Erythroblast (primary cell): ENCODE measurements at regions not wholly inside any gene's neighbourhood (a gene's known extent, or its start where the extent isn't known, plus 50 kb on each side); places are given as distances from the start of the nearest gene placed in this dataset.

ENCODE experiments used
- DNase-seq, 2 experiments: peaks; one replicate each; lab custom pipeline; 2025; lab: John Stamatoyannopoulos, UW
- GATA1 ChIP-seq: IDR thresholded peaks from 2 replicates; pipeline ENCODE4 v1.6.1; 2011; ENCODE audit warnings: low read depth, mild to moderate bottlenecking, control low read depth, low read length, moderate library complexity
- POLR2A ChIP-seq: IDR thresholded peaks from 2 replicates; pipeline ENCODE4 v1.6.1; 2011; ENCODE audit warnings: mild to moderate bottlenecking, low read length

DNA sequence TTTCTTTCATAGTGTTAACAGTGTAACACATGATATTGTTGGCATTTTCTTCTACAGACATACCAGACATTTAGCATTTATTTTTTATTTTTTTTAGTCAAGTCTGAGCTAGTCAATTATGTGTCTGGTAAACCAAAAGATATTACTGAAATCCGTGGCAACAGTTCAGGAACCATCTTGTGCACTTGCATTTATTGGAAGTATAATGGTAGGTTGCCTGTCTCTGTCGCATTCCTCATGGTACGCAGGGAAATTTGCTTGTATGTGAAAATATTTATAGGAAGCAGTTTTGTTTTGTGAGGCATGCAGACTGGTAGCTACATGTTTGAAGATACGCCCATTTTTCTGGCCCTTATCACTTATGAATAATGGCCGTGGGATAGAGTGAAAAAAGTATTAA, 186.1 kb upstream of the SLC38A2 start:
- TF ChIP-seq GATA1 (no peak), POLR2A (no peak)
- no peak for DNase-seq

DNA sequence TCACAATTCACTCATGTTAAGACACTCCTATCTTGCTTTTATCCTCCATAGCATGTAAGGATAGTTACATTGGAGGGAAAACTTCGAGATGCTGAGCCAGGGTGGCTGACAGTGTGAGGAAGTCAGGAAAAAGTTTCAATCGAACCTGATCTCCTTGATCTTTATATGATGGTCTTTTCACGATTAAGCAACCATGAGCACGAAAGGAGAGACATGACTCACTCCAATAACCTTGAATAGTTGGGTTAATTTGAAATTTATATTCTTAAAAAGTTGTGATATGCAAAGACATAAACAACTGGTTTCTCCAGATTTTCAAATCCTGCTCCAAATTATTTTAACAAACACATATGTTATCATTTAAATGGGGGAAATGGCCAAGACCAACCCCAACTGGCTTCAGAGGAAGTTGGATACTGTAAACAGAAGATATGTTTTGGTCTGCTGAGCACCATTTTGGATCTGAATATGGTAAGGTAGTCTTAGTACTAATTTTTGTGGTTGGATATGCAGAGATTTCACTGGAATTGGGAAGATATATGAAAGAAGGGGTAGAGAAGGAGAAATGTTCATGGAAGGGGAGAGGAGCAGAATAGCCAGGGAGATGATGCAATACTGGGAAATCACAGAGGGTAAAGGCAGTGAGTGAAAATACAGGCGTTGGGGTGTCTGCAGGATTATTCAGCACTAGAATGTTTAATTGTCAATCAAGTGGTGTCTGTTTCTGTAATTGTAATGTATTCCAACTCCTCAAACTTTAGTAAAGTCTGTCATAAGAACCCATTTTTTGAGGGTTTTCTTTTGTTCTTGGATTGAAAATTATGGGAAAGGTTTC, 185.2 kb upstream of the SLC38A2 start:
- no peak for TF ChIP-seq POLR2A
- TF ChIP-seq GATA1, result no peak
- peak in 1 of 2 experiments; percentile 47 for DNase-seq

DNA sequence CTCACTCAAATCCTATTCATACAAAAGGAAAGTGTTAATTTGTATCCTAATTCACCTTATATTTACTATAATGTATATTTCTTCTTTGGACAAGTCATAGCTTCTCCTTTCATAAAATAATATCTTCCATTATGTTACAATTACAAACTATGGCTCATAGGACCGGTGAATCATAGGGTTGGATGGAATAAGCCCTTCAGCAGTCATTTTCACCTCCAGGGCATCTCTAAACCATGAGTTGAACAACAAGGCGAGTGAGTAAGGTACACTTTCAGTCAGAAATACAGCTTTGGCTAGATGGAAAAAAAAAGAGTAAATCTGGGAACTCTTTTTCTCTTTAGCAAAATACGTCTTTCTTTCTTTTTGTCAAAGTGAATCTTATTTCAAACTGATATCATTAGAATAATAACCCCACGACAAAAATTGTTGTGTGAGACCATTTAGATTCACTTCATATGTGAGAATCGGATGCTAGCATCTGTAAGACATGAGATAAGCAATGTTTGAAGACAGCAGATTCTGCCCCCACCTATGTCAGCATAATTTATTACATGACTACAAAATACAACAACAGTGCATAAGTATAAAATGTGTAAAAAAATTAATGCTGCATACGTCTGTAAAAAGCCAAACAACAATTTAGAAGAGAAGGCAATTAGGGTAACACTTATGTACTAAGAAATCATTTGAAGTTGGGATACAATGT, 184.4 kb upstream of the SLC38A2 start:
- no peak for DNase-seq
- TF ChIP-seq POLR2A (no peak), GATA1 (no peak)

GRCh38 chr12:46556105-46556559, 183.6 kb upstream of the SLC38A2 start:
- no peak for TF ChIP-seq POLR2A
- no peak for TF ChIP-seq GATA1
- no peak for DNase-seq

DNA sequence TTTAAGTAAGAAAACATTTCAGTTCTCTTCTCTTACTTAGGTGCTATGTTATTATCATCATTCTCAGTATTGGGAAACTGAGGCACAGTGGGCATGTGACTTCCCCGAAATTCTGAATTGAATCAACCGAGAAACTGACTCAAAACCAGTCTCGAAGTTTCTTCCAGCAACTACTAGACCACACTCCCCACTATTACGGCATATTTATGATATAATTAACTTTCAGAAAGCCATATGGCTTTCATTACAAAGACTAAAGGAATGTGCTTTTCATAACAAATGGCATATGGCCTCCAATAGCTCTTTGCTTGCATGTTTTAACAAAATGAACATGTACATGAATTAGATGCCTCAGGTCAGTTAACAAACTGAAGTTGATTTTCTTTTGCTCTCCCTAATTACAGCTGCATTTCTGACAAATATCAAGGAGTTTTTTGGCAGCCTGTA, 182.9 kb upstream of the SLC38A2 start:
- no peak for DNase-seq
- no peak for TF ChIP-seq POLR2A
- TF ChIP-seq GATA1, result no peak

DNA sequence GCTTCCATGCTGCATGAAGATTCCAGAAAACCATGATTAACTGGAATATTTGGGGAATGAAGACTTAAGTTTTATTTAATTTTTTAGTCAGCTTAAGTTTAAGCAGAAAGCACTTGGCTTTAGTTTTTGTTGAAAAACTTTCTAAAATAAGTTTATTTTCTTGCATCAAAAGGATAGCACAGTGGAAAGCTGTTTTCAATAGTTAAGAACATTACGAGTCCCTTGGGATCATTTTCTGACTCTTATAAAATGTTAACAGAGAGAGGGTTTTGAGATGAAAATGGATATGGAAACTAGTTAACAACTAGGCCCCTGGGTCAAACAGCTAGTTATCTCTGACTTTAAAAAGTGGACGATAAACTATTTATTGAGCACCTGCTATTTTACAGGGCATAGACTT, 181.9 kb upstream of the SLC38A2 start:
- no peak for DNase-seq
- TF ChIP-seq GATA1 (no peak), POLR2A (no peak)

- TF ChIP-seq POLR2A (no peak), GATA1 (no peak)
- DNase-seq, result no peak
These were observed 181.3 kb upstream of the SLC38A2 start for GRCh38 chr12:46553911-46554310.

GRCh38 chr12:46553266-46553665, 180.7 kb upstream of the SLC38A2 start:
- no peak for DNase-seq
- no peak for TF ChIP-seq POLR2A
- no peak for TF ChIP-seq GATA1

GRCh38 chr12:46550266-46550879, 177.8 kb upstream of the SLC38A2 start:
- TF ChIP-seq POLR2A (no peak), GATA1 (no peak)
- DNase-seq, result no peak

GRCh38 chr12:46549527-46550265, 177.1 kb upstream of the SLC38A2 start:
- no peak for TF ChIP-seq GATA1
- TF ChIP-seq POLR2A, result no peak
- DNase-seq, result peak in 1 of 2 experiments; percentile 46

- TF ChIP-seq POLR2A (no peak), GATA1 (no peak)
- DNase-seq, result no peak
These were observed 176.1 kb upstream of the SLC38A2 start for GRCh38 chr12:46548605-46549071.

GRCh38 chr12:46547421-46548354, 175.1 kb upstream of the SLC38A2 start:
- DNase-seq, result no peak

More at GRCh38 chr12:46547421-46548354, 175.1 kb upstream of the SLC38A2 start:
- TF ChIP-seq POLR2A (no peak), GATA1 (no peak)
